HEK293T (cell line): ENCODE measurements at regions not wholly inside any gene's neighbourhood (a gene's known extent, or its start where the extent isn't known, plus 50 kb on each side); places are given as distances from the start of the nearest gene placed in this dataset.

Experiments used
- BHLHE40 ChIP-seq: fragments of 450-650 bp; IDR thresholded peaks from 2 replicates; pipeline ENCODE4 v1.6.1; 2016; ENCODE audit warnings: mild to moderate bottlenecking, moderate library complexity, borderline replicate concordance
- FOXA1 ChIP-seq: fragments of 450-650 bp; IDR thresholded peaks from 2 replicates; pipeline ENCODE4 v1.6.1; 2016; ENCODE audit warnings: mild to moderate bottlenecking
- SP1 ChIP-seq: fragments of 450-650 bp; IDR thresholded peaks from 2 replicates; pipeline ENCODE4 v1.6.1; 2017

- TF ChIP-seq SP1 (no peak), BHLHE40 (no peak), FOXA1 (no peak)
Measured at GRCh38 chr1:104945406-104945805, 1195.7 kb downstream of the AMY1C start.
